ENCODE measurements at regions not wholly inside any gene's neighbourhood (a gene's known extent, or its start where the extent isn't known, plus 50 kb on each side); places are given as distances from the start of the nearest gene placed in this dataset.

- TF ChIP-seq CTCF (IDR thresholded peaks at IDR 0.05) = no peak
- TF ChIP-seq POLR2A (IDR thresholded peaks at IDR 0.05) = no peak
These were observed 63.8 kb downstream of the GSC start for GRCh38 chr14:94706133-94706532.
